NCI-H446 (cell line): ENCODE measurements at regions not wholly inside any gene's neighbourhood (a gene's known extent, or its start where the extent isn't known, plus 50 kb on each side); places are given as distances from the start of the nearest gene placed in this dataset.

Experiments used
- DNase-seq, 2 experiments: peaks; one replicate each; lab custom pipeline; 2025; lab: John Stamatoyannopoulos, UW

DNA sequence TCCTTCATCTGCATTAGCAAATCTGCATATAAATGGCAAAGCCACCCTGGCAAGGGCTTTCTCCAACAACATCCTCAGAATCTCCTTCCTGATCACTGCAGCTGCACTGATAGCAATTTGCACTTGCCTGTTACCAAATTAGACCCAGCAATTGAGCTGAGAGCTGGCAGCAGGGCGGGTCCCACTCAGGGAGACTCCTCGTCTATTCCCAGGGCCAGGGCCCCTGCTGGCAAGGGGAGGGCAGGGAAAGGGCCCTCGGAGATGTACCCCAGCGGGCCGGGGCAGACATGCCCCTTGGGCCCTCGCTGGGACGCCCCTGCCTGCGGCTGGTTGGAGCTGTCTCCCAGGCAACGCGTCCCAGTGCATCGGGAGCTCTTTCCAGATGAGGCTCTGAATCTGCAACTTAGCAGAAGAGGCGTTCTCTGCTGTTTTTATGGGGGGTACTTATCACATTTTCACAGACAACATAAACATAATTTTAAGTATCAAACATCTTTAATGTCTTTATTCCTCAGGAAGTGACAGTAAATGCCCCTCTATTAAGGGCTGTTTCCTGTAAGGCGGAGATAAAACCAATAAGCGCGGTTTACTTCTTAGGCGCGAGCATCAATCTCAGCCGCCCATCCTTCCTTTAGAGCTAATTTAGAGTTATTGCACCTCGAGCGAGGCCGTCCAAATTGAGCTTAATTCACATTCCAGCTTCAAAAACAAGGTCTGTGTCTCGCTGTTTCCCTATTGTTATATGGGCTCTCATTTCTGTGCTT lies 249.0 kb upstream of the PPP2R2D start:
- DNase-seq: no peak

DNA sequence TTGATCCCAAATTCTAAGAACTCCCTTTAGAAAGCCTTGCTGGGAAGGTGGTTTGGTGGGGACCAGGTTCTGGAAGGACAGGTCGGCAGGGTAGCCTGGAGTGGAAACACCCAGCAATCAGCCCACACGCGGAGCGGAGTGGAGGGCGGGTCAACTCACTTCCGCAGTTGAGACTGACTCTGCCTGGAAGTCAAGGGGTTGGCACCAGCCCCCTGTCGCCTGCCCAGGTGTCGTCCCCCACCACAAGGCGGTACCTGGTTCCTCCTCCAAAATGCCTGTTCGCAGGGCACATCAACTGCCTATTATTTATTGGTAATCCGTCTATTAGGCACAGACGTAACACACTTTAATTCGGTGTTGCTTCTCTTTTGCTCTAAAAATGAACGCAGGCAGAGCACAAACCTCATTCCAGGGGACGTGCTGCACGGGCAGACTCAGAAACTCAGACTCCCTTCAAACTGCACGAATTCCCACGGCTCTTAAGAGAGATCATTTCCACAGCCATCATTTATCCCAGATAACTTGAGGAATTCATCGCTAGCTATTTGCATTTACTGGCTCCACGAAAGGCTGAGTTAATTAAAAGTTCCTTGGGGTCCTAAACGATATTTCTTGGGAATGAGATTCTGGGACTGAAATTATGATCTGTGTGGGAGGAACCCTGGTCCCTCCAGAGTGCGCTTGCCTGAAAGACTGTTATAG lies 248.2 kb upstream of the PPP2R2D start:
- DNase-seq: no peak

DNA sequence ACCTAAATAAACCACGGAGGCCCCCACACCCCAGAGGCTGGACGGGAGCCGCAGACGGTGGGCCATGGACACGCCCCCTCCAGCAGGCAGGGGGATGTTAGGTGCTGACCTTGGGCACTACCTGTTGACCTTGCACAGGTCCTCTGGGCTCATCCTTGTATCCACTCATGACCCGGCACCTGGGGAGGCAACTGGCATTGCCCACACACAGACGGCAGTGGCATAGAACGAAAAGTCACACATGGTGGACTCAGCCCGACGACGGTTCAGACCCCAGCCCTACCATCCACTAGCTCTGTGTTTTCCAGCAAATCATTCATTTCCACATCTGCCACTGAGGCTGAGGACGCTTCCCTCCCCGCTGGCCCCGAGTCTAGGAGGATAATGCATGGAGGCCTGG lies 247.7 kb upstream of the PPP2R2D start:
- no peak for DNase-seq

DNA sequence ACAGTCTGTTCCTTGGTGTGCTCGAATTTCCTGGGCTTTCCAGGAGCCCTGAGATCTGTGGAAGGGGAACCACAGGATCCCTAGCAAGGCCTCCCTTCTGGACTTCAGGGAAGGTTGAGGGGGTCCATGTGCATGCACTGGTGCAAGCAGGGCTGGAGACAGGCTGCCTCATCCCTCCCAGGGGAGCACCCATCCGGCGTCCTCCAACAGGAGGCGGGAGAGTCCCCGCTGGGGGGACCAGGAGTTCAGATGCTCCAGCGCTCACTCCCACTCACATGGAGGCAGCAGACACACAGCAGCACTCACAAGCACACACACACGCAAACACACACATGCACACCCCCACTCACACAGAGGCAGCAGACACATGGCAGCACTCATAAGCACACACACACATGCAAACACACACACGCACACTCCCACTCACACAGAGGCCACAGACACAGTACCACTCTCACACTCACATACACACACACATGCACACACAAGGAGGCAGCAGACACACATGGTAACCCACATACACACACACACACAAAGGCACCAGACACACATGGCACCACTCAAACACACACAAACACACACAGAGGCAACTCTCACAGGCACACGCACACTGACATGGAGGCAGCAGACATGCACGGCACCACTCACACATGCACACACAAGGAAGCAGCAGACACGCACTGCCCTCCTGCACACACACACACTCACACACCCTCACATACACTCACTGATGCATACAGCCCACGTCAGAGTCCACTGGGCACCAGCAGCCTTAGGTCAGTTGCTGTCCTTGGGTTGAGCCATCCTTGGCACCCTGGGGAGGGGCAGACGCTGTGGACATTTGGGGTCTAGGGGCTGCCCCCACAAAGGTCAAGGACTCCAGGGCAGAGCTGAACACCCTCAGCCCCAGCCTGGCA lies 247.0 kb upstream of the PPP2R2D start:
- no peak for DNase-seq

DNA sequence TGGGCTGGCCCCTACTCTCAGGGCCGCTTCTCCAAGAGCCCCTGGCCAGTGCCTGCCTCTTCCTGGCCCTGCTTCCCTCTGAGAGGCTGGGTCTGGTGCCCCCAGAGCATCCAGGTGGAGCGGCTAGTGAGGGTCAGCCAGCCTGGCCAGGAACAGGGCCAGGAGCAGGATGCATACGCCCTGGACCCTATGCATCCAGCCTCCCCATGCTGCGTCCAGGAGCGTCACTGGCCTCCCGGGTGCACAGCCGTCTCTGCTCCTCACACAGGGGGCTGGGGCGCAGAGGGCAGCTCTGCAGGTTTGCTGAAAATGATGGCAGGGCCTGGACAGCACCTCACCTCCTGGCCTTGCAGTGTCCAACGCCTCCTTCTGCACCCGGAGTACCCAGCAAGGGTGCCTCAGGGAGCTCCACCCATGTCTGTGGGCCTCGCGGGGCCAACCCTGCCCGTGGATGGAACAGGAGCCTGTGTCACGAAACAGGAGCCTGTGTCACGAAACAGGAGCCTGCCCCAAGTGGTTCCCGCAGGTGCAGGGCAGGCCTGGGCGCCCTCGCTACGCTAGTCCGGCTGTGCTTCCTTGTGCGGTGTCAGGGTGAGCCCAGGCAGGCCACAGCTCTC lies 246.2 kb upstream of the PPP2R2D start:
- no peak for DNase-seq

DNA sequence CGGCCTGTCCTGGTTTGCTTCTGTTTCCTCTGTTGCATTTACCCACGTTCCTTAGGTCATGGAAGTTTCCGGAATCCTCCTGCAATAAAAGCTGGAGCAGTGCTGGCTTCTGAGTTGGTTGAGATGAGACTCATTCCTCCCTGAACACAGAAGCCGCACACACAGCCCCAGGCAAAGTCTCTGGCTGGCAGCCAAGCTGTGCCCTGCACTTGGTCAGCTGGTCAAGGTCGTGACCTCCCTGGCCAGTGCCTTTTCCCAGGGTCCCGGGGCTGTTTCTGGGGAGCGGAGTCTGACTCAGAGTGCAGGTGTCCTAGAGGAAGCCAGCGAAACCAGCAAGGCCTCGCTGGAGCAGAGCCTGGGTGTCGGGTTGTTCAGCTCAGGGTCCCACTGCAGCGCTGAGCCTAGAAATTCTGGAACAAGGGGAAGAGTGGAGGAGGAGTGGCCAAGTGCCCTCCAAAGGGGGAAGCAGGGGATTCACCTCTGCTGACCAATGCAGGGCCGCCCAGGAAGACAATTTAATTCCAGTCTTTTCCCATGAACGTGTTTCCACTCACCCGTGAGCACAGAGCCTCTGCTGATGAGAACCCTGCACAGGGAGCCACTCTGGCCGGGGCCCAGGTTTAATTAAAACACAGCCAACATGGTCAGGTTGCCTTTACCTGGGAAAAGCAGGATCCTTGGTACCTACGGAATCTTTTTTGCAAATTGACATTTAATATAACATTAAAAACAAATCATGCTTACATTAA lies 245.5 kb upstream of the PPP2R2D start:
- no peak for DNase-seq

DNA sequence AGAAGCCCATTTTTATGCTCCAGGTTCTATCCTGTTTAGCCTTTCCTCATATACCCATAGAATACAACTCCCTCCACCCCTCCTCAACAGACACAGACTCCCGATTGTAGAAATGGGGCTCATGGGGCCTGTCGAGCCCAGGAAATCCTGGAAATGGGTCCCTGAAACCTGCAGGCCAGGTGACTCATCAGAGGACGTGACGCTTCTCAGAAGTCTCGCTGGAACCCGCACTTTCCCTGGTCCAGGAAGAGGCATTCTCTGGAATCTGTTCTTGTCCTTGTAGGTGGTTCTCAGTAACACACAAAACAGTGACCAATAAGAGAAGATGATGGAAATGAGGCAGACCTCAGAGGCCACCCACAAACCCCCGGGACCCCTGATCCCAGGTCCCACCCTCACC lies 244.8 kb upstream of the PPP2R2D start:
- DNase-seq: no peak

DNA sequence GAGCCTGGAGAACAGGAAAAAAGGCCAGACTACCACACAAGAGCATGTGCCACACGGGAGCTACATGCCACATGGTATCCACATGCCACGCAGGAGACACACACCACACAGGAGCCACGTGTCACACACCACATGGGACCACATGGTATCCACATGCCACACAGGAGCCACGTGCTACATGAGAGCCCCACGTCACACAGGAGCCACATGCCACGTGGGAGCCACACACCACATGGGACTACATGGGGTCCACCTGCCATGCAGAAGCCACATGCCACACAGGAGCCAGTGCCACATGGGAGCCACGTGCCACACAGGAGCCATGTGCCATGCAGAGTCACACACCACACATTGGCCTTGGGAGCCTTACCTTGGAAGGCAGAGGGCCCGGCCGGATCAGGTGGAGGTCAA lies 244.4 kb upstream of the PPP2R2D start:
- no peak for DNase-seq

DNA sequence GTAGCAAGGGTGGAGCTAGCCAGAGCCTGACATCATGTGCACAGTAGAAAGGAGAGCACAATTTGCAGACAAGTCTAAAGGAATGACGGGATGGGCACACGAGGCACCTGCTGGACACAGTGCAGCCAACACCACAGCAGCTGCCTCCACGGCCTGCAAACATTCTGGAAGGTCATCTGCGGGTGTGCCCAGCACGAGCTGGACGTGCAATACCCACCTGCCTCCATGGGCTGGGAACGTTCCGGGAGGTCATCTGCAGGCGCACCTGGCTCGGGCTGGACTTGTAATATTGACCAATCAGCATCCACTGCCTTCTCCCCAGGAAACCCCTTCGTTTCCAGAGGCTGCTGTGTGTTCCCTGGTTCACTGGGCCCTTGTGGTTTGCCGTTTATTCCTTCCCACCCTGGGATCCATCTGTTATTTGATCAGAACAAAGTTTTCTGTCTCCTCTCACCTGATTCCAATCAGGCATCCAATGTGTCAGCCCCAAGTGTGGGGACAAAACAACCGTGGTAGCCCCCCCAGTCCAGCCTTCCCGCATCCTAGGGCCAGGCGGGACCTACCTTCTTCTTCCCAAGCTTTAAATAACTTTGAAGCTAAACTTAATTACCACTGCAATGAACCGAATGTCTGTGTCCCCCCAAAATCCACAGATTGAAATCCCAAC lies 243.4 kb upstream of the PPP2R2D start:
- no peak for DNase-seq

DNA sequence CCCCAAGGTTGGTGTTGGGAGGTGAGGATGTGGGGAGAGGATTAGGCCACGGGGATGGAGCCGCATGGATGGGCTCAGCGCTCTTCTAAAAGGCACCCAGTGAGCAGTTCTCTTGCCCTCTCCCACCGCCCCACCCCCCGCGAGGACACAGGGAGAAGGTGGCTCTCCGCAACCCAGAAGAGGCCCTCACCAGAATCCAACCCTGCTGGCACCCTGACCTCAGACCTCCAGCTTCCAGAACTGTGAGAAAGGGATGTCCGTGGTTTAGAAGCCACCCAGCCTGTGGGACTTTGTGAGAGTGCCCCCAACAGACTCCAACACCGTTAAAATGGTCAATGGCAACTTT lies 242.8 kb upstream of the PPP2R2D start:
- DNase-seq: no peak

DNA sequence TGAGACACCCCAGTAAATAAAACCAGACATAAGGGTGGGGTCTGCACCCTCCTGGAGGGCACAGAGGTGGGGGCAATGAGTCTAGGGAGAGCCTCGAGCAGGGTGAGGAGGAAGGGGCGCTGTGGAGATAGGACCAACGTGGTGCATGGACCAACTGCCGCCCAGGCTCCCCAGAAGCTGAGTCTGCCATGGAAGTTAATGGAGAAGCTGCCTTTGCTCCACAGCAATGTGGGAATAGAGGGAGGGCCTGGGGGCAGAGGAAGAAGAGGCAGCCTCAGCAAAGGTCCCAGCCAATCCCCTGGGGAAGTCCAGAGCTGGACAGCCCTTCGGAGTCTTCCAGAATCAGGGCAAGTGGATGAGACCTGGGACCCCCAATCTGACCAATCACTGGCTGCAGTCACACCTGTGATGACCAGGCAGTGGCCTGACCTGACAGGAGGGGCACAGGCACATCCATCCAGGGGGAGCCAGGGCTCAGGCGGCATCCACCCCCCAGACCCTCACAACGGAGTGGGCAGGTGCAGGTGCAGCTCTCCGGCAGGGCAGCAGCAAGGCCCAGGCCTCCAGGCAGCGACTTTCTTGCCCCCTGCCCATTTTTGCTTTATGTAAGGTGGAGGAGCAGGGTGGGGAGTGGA lies 242.2 kb upstream of the PPP2R2D start:
- DNase-seq: no peak

DNA sequence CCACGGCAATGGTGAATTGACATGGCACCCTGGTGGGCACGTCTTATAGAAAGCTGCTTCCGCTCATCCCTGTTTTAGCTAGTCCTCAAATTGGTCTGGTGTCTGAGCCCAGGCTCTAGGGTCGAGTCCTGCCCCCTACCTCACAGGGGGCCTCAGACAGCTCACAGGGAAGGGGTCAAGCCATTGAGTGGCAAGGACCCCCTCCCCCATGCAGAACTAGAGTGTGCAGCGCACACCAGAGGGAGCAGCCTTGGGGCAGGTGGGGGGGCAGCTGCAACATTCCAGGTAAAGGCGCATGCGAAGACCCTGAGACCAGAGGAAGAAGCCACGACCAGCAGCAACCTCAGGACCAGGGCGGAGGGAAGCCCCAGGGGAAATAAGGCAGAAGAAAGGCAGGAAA lies 240.4 kb upstream of the PPP2R2D start:
- DNase-seq: no peak

DNA sequence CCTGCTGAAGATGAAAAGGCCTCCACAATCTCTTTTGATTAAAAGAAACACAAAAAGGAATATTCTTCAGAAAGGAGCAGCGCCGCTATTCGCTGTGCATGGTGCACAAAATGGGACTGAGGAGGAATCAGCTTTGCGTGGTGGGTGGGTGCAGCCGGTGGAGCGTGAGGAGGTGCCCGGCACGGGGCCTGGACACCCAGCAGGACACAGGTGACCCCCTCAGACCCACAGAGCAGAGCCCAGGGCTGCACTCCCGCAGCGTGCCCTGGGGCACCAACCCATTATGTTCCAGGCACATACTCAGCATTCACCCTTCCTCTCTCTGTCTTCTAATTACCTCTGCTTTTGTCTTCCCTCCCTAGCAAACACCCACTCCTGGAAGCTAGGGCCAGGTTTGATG lies 238.0 kb upstream of the PPP2R2D start:
- DNase-seq: no peak

DNA sequence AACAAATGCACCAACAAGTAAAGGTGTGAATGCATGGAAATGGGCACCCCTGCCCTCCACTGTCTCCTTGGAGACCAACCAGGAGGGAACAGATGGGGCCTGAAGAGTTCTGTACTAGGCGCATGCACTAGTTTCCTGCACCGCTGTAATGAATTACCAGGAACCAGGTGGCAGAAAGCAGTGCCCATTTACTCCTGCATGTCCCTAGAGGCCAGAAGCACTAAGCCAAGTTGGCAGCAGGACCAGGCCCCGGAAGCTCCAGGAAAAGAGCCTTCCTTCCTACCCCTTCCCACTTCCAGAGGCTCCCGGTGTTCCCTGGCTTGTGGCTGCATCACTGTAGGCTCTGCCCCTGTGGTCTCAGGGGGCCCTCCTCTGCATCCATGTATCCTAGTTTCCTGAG lies 237.5 kb upstream of the PPP2R2D start:
- no peak for DNase-seq

DNA sequence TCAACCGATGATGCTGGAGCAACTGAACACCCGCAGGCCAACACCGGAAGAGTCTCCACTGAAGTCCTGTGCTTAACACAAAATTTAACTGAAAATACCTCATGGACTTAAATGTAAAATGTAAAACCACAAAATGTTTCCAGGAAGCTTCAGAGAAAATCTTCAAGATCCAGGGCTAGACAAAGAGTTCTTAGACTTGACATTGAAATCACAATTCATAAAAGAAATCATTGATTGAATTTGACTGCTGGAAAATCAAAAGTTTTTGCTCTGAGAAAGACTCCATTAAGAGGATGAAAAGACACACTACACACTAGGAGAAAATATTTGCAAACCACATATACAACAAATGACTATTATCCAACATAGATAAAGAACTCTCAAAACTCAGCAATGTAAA lies 234.7 kb upstream of the PPP2R2D start:
- no peak for DNase-seq

DNA sequence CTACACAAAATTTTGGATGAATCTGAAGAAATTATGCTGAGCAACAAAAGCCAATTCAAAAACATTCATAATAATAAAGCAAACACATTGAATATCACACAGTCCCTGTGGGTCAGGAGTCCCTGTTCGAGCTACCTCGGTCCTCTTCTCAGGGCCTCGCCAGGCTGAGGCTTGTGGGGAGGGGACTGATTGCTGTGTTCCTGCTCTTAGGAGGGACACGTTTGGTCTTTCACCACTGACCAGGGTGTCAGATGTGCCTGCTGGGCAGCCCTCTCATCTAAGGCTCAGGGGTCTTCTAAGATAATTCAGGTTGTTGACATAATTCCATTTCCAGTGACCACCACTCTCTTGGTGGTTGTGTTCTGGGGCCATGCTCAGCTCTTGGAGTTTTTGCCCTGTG lies 233.8 kb upstream of the PPP2R2D start:
- no peak for DNase-seq

DNA sequence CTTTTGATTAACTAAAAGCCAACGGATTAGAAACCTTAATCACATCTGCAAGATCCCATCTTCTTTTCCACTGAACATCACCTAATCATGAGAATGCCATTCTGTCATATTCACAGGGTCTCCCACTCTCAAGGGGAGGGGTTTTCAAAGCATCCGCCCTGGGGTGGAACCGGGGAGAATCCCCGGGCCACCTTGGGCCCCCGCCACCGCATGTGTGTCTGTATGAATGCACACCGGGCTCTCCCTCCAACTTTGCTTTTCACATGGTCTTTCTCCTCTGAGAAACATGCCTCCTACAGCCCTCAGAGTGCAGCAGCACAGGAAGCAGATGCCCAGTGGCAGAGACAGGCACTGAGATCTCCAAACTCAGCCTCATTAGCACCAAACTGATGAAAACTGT lies 233.2 kb upstream of the PPP2R2D start:
- DNase-seq: no peak

DNA sequence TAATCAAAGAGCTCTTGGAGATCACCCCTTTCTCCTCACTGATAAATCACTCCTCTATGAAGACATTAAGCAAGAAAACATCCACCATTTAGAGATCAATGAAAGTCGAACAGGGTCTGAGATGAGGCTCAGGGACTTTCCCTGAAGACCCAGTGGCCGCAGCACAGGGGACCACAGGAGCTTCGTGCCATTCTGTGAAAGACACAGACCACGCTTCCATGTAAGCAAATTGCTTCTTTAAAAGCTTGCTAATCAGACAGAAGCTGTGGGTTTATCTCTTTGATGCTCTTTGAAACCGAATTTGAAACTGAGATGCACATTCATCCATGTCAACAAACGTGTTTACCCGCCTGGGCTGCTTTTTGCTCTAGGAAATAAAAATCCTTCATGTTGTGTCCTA lies 231.9 kb upstream of the PPP2R2D start:
- DNase-seq: no peak

DNA sequence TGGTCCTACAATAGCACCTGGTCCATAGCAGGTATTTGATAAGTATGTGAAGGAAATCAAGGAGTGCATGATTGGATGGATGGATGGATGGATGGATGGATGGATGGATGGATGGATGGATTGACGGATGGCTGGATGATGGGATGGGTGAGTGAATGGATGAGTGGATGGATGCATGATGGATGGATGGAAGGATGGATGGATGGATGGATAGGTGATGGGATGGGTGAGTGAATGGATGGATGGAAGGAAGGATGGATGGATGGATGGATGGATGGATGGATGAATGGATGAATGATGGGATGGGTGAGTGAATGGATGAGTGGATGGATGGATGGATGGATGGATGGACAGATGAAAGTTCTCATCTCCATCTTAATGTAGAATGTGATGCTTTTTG lies 231.0 kb upstream of the PPP2R2D start:
- no peak for DNase-seq

DNA sequence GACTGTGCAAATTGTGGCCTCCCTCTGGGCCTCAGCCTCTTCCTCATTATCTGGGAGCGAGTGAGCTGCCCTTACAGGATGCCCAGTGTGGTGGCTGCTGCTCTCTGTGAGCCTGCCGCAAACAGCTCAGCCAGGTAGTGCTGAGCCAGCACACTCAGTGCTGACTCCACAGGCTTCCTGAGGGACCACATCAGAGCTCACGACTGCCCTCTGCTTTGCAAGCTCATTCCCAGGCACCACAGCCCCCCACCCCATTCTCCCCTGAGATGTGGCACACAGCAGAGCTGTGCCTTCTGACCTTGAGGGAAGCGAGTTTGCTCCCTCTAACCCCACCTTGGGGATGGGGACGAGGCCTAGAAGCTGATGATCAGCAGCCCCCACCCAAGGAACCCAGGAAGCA lies 230.5 kb upstream of the PPP2R2D start:
- no peak for DNase-seq

DNA sequence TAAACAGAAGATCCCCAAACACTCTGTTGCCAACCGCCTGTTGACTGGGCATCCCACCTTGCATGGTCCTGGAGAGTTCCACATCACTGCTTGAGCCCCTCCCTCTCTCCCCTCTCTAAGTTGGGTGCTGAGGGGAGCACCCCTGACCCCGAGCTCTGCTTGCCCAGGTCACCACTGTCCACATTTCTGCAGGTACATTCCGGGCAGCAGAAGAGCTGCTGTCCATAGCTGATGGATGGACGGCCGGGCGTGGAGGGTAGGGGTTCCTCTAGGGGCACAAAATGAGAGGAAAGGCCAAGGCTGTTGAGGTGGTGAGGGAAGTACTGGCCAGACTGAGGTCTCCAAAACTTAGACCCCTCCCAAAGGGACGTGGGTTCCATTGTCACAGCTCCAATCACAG lies 227.4 kb upstream of the PPP2R2D start:
- DNase-seq: no peak
